HG03139 (cell line): ENCODE measurements at regions not wholly inside any gene's neighbourhood (a gene's known extent, or its start where the extent isn't known, plus 50 kb on each side); places are given as distances from the start of the nearest gene placed in this dataset.

ENCODE experiments used
- ATAC-seq: cut with Tn5 transposase; IDR thresholded peaks from one replicate; pipeline ENCODE4 v1.9.1; 2021; ENCODE audit not compliant: unreplicated experiment

- ATAC-seq = no peak
Measured at GRCh38 chr3:43210049-43211027, 76.0 kb upstream of the SNRK start.

GRCh38 chr3:43207628-43208085 lies 78.7 kb upstream of the SNRK start:
- ATAC-seq = no peak

GRCh38 chr3:43206632-43207031 lies 79.7 kb upstream of the SNRK start:
- ATAC-seq = no peak

- no peak for ATAC-seq
Measured at GRCh38 chr3:43206105-43206504, 80.2 kb upstream of the SNRK start.

GRCh38 chr3:43203022-43203421 lies 83.3 kb upstream of the SNRK start:
- no peak for ATAC-seq

GRCh38 chr3:43201581-43201980 lies 84.8 kb upstream of the SNRK start:
- ATAC-seq = no peak

GRCh38 chr3:43199645-43200306 lies 86.6 kb upstream of the SNRK start:
- ATAC-seq = no peak

GRCh38 chr3:43198791-43199644 lies 87.3 kb upstream of the SNRK start:
- ATAC-seq = no peak

GRCh38 chr3:43198301-43198700 lies 88.0 kb upstream of the SNRK start:
- no peak for ATAC-seq

- no peak for ATAC-seq
Measured at GRCh38 chr3:43197181-43197580, 89.2 kb upstream of the SNRK start.

- no peak for ATAC-seq
Measured at GRCh38 chr3:43196721-43197120, 89.6 kb upstream of the SNRK start.

- no peak for ATAC-seq
Measured at GRCh38 chr3:43195115-43195498, 89.2 kb upstream of the POMGNT2 start.

- ATAC-seq = no peak
Measured at GRCh38 chr3:43194490-43195114, 88.7 kb upstream of the POMGNT2 start.

GRCh38 chr3:43194069-43194468 lies 88.2 kb upstream of the POMGNT2 start:
- no peak for ATAC-seq

GRCh38 chr3:43192028-43192427 lies 86.1 kb upstream of the POMGNT2 start:
- ATAC-seq = no peak

- ATAC-seq = no peak
Measured at GRCh38 chr3:43191116-43191515, 85.2 kb upstream of the POMGNT2 start.

- no peak for ATAC-seq
Measured at GRCh38 chr3:43190670-43191069, 84.8 kb upstream of the POMGNT2 start.

- ATAC-seq = no peak
Measured at GRCh38 chr3:43187836-43188479, 82.1 kb upstream of the POMGNT2 start.

GRCh38 chr3:43185983-43186314 lies 80.1 kb upstream of the POMGNT2 start:
- ATAC-seq = no peak

- ATAC-seq = no peak
Measured at GRCh38 chr3:43185274-43185982, 79.5 kb upstream of the POMGNT2 start.
